ENCODE measurements at regions not wholly inside any gene's neighbourhood (a gene's known extent, or its start where the extent isn't known, plus 50 kb on each side); places are given as distances from the start of the nearest gene placed in this dataset.

DNA sequence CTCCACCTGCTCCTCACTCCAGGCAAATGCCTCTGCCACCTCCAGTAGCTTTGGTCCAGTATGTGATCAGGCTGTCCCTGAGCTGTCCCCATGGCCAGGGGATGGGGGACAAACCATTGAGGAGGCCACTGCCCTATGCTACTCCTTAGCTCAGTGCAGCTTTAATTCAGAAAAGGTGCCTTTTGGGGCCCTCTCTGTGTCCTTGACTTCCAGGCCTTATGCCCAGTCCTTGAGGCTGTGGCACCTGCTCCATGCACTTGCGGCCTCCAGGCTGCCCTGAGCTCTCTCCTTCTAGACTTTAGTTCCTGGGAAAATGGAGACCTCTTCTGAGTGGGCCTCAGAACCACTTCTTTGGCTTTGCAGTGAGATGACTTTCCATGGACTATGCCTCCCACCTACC, 650.8 kb upstream of the CELF2 start:
- Histone ChIP-seq H3K9me3 (replicated peaks; ENCODE audit: control insufficient read depth, insufficient read depth, low read length) (no peaks in the 10 kb centered on the region), H4K20me1 (replicated peaks; ENCODE audit: control insufficient read depth, extremely low read depth, insufficient read depth, low read length) (no peaks in the 10 kb centered on the region), H3K4me1 (ENCODE audit: control insufficient read depth, extremely low read depth, insufficient read depth, low read length) (no peaks in the 10 kb centered on the region), H3K79me2 (ENCODE audit: control insufficient read depth, insufficient read depth, low read length) (no peaks in the 10 kb centered on the region), H3K27ac (ENCODE audit: insufficient read depth, low read depth, low read length) (no peak overlapping the region), H3K27me3 (ENCODE audit: control insufficient read depth in 2 of 2, insufficient read depth in 2 of 2, low read length in 2 of 2) (no peaks in the 10 kb centered on the region), H3K9me1 (replicated peaks; ENCODE audit: control insufficient read depth, extremely low read depth, insufficient read depth, low read length) (no peaks in the 10 kb centered on the region), H3K4me3 (replicated peaks in 1 of 3; ENCODE audit: insufficient read depth in 1 of 3, low read depth in 1 of 3, low read length in 3 of 3) (no peak overlapping the region), H3K4me2 (ENCODE audit: insufficient read depth, low read length) (no peak overlapping the region), H3K9ac (replicated peaks; ENCODE audit: extremely low read depth, insufficient read depth, low read length) (no peak overlapping the region), H3K36me3 (ENCODE audit: control insufficient read depth in 2 of 2, extremely low read depth in 1 of 2, insufficient read depth in 2 of 2, low read length in 2 of 2) (no peaks in the 10 kb centered on the region), H2AFZ (ENCODE audit: low read depth, low read length) (no peak overlapping the region)
- no peak for FAIRE-seq
- BruUV-seq (replicated peaks) = no TSS peak
- CTCF ChIA-PET = no interaction called here
- intact Hi-C loops (cut with micrococcal nuclease) = no loop called here
- dilution Hi-C loops (cut with MboI; ENCODE audit: extremely low pct_ligation_motif_present, low sequenced_read_pairs) = no loop called here
- no peak for DNase-seq (ENCODE audit: low read depth, low spot score)
- no peak for TF ChIP-seq POLR2A (IDR thresholded peaks at IDR 0.05; ENCODE audit: low read depth, low read length)
- no peak for TF ChIP-seq GATA2 (IDR thresholded peaks at IDR 0.05; ENCODE audit: insufficient read depth, insufficient read length, low read depth, low read length)
- TF ChIP-seq, protein P1, sequence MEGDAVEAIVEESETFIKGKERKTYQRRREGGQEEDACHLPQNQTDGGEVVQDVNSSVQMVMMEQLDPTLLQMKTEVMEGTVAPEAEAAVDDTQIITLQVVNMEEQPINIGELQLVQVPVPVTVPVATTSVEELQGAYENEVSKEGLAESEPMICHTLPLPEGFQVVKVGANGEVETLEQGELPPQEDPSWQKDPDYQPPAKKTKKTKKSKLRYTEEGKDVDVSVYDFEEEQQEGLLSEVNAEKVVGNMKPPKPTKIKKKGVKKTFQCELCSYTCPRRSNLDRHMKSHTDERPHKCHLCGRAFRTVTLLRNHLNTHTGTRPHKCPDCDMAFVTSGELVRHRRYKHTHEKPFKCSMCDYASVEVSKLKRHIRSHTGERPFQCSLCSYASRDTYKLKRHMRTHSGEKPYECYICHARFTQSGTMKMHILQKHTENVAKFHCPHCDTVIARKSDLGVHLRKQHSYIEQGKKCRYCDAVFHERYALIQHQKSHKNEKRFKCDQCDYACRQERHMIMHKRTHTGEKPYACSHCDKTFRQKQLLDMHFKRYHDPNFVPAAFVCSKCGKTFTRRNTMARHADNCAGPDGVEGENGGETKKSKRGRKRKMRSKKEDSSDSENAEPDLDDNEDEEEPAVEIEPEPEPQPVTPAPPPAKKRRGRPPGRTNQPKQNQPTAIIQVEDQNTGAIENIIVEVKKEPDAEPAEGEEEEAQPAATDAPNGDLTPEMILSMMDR (IDR thresholded peaks at IDR 0.05; ENCODE audit: extremely low read depth in 1 of 2, insufficient read depth in 1 of 2, low read depth in 1 of 2, low read length in 2 of 2) = no peak
- TF ChIP-seq FOS (IDR thresholded peaks at IDR 0.05; ENCODE audit: borderline replicate concordance, insufficient read depth, low read length) = no peak
- TF ChIP-seq, protein P2, sequence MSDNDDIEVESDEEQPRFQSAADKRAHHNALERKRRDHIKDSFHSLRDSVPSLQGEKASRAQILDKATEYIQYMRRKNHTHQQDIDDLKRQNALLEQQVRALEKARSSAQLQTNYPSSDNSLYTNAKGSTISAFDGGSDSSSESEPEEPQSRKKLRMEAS (IDR thresholded peaks at IDR 0.05; ENCODE audit: insufficient read depth, insufficient read length) = no peak
- TF ChIP-seq EZH2 (IDR thresholded peaks at IDR 0.05; ENCODE audit: borderline replicate concordance, low read depth, low read length, severe bottlenecking) = no peak
- no peak for TF ChIP-seq JUN (IDR thresholded peaks at IDR 0.05; ENCODE audit: borderline replicate concordance, insufficient read depth, insufficient read length, low read depth)
- TF ChIP-seq MYC (IDR thresholded peaks at IDR 0.05; ENCODE audit: low read depth, low read length) = no peak
- TF ChIP-seq POLR2AphosphoS5 (IDR thresholded peaks at IDR 0.05; ENCODE audit: insufficient read depth, low read depth, low read length) = no peak
- POLR2A ChIA-PET = no interaction called here

All from endothelial cell of umbilical vein (primary cell).